Neutrophil (primary cell): ENCODE measurements at regions not wholly inside any gene's neighbourhood (a gene's known extent, or its start where the extent isn't known, plus 50 kb on each side); places are given as distances from the start of the nearest gene placed in this dataset.

ENCODE experiments used
- H3K27ac ChIP-seq: fragments of 200-600 bp; sonication (generic); 2 replicates; pipeline ENCODE4 v1.5.1; 2016; ENCODE audit warnings: mild to moderate bottlenecking, moderate library complexity
- H3K27me3 ChIP-seq: fragments of 200-600 bp; sonication (generic); 2 replicates; pipeline ENCODE4 v1.6.0; 2016; ENCODE audit warnings: mild to moderate bottlenecking
- H3K36me3 ChIP-seq: fragments of 200-600 bp; sonication (generic); 2 replicates; pipeline ENCODE4 v1.5.1; 2017
- H3K4me1 ChIP-seq, 2 experiments: fragments of 200-600 bp in 1 of 2; sonication (generic) in 1 of 2; 1 replicate in 1 of 2; 2 replicates in 1 of 2; pipeline versions ENCODE4 v1.5.1 to v1.6.1; 2013 to 2016; ENCODE audit warnings: low read depth in 1 of 2, low read length in 1 of 2, mild to moderate bottlenecking in 1 of 2, moderate library complexity in 1 of 2; ENCODE audit not compliant: control insufficient read depth in 1 of 2, insufficient read depth in 1 of 2
- H3K4me3 ChIP-seq, 2 experiments: fragments of 200-600 bp in 1 of 2; sonication (generic) in 1 of 2; 1 replicate in 1 of 2; 2 replicates in 1 of 2; pipeline ENCODE4 v1.5.1; 2013 to 2016; ENCODE audit warnings: low read depth in 1 of 2, low read length in 1 of 2, mild to moderate bottlenecking in 1 of 2, moderate library complexity in 1 of 2
- H3K9me3 ChIP-seq: fragments of 200-600 bp; sonication (generic); 2 replicates; pipeline ENCODE4 v1.5.1; 2016
- CTCF ChIP-seq: fragments of 200-600 bp; sonication (generic); IDR thresholded peaks from 2 replicates; pipeline ENCODE4 v1.5.1; 2016; ENCODE audit warnings: antibody characterized with exemption

- Histone ChIP-seq H3K27ac (no peak overlapping the region), H3K27me3 (no peaks in the 10 kb centered on the region), H3K4me1 (no peaks in the 10 kb centered on the region), H3K4me3 (no peak overlapping the region), H3K36me3 (no peaks in the 10 kb centered on the region), H3K9me3 (no peaks in the 10 kb centered on the region)
- TF ChIP-seq CTCF, result no peak
Measured at GRCh38 chr3:34411596-34411995, 613.2 kb downstream of the PDCD6IP start.

GRCh38 chr3:34419801-34420200, 621.4 kb downstream of the PDCD6IP start:
- no peak for TF ChIP-seq CTCF
- Histone ChIP-seq H3K36me3 (no peaks in the 10 kb centered on the region), H3K4me3 (no peak overlapping the region), H3K9me3 (no peaks in the 10 kb centered on the region), H3K4me1 (no peaks in the 10 kb centered on the region), H3K27ac (no peak overlapping the region), H3K27me3 (no peaks in the 10 kb centered on the region)

GRCh38 chr3:34421762-34422161, 623.3 kb downstream of the PDCD6IP start:
- no peaks in the 10 kb centered on the region for H3K4me1 ChIP-seq
- H3K27ac ChIP-seq, result no peak overlapping the region
- no peaks in the 10 kb centered on the region for H3K9me3 ChIP-seq
- H3K4me3 ChIP-seq, result no peak overlapping the region
- no peaks in the 10 kb centered on the region for H3K27me3 ChIP-seq
- no peaks in the 10 kb centered on the region for H3K36me3 ChIP-seq
- no peak for TF ChIP-seq CTCF

- Histone ChIP-seq H3K4me3 (no peak overlapping the region), H3K9me3 (peaks cover 4% of the 10 kb centered on the region), H3K4me1 (no peaks in the 10 kb centered on the region), H3K27ac (no peak overlapping the region), H3K36me3 (no peaks in the 10 kb centered on the region), H3K27me3 (no peaks in the 10 kb centered on the region)
- TF ChIP-seq CTCF, result no peak
Measured at GRCh38 chr3:34439796-34440195, 641.4 kb downstream of the PDCD6IP start.

GRCh38 chr3:34444137-34444536, 645.7 kb downstream of the PDCD6IP start:
- H3K27me3 ChIP-seq, result no peaks in the 10 kb centered on the region
- TF ChIP-seq CTCF, result no peak
- no peak overlapping the region for H3K4me3 ChIP-seq
- no peaks in the 10 kb centered on the region for H3K4me1 ChIP-seq
- no peaks in the 10 kb centered on the region for H3K36me3 ChIP-seq
- no peak overlapping the region for H3K27ac ChIP-seq
- peaks cover 4% of the 10 kb centered on the region for H3K9me3 ChIP-seq

- H3K36me3 ChIP-seq, result no peaks in the 10 kb centered on the region
- no peak for TF ChIP-seq CTCF
- H3K27ac ChIP-seq, result no peak overlapping the region
- H3K9me3 ChIP-seq, result peaks cover under 1% of the 10 kb centered on the region
- no peak overlapping the region for H3K4me3 ChIP-seq
- no peaks in the 10 kb centered on the region for H3K27me3 ChIP-seq
- no peaks in the 10 kb centered on the region for H3K4me1 ChIP-seq
Measured at GRCh38 chr3:34449305-34449704, 650.9 kb downstream of the PDCD6IP start.
